HG02623 (cell line): ENCODE measurements at regions not wholly inside any gene's neighbourhood (a gene's known extent, or its start where the extent isn't known, plus 50 kb on each side); places are given as distances from the start of the nearest gene placed in this dataset.
"Not testable (repeated sequence)": the region's sequence is repeated elsewhere in the genome, so short reads cannot be mapped to it uniquely, and the experiment has no call there.

Experiments
- ATAC-seq: cut with Tn5 transposase; IDR thresholded peaks from one replicate; pipeline ENCODE4 v1.9.1; 2021; ENCODE audit warnings: moderate library complexity; ENCODE audit not compliant: unreplicated experiment

DNA sequence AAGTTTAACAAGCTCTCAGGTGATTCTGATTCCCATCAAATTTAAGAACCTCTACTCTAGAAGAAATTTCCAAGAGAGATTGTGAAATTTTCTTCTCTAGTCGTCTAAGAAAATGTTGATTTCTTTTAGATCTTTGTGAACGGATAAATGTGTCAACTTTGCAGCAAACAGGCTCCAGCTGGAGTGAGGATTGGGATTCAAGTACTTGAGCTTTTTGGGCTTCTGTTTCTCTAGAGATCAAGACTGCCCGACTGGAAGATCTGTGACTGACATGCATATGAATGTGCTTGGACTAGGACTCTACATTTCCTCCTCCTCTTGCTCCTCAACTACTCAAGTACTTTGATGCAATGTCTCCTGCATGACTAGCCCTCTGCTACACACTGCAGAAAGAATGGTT, 388.3 kb downstream of the TMEM38B start:
- ATAC-seq: no peak

- no peak for ATAC-seq
Measured at GRCh38 chr9:106084702-106085101, 390.4 kb downstream of the TMEM38B start.

GRCh38 chr9:106085479-106085878, 391.1 kb downstream of the TMEM38B start:
- no peak for ATAC-seq

- ATAC-seq: no peak
Measured at GRCh38 chr9:106092083-106092482, 397.7 kb downstream of the TMEM38B start.

DNA sequence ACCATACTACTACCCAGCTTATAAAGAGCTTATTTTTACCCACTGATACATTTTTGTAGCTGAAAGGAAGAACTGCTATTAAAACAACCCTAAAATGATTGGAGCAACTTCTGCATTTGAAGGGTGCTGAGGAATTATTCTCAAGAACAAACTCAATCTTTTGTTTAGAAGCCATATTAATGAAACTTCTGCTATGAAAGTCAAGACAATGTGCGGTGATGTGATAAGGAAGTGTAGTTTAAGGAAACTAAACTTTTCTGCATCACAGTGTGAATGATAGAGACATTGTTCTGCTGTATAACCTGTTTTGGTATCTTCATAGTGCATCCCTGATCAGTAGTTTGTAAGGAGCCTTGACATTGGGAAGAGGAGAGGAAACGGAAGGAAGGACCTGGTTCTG, 408.5 kb downstream of the TMEM38B start:
- no peak for ATAC-seq

DNA sequence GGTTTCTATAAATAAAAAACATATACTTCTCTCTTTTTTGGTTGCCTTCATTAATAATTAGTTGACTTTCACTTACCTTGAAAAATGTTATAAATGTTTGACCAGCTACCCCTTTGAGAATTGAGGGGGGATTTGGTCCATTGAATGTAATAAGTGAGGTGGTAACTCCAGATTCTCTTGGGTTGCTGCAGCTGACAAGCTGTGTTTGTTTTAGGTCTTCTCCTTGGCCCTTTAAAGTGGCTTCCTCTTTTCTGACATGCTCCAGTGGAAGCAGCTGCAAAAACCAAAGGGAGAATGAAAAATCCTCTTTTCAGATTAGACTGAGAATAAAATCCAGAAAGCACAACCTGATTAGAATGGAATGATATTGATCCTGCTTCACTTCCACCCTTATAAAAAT, 410.5 kb downstream of the TMEM38B start:
- ATAC-seq: no peak

GRCh38 chr9:106106396-106106795, 412.1 kb downstream of the TMEM38B start:
- ATAC-seq: no peak

DNA sequence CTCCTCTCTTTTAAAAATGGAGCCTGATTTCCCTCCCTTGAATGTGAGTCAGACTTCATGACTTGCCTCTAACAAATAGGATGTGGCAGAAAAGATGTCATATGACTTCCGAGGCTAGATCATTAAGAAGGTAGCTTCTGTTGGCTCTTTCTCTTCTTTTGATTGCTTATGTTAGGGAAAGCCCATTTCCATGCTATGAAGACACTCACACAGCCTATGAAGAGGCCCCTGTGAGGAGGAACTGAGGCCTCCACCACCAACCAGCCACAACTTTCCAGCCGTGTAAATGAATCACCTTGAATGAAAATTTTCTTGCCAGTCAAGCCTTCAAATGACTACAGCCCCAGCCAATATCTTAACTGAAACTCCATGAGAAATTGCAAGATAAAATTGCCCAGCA, 413.4 kb downstream of the TMEM38B start:
- ATAC-seq: no peak

DNA sequence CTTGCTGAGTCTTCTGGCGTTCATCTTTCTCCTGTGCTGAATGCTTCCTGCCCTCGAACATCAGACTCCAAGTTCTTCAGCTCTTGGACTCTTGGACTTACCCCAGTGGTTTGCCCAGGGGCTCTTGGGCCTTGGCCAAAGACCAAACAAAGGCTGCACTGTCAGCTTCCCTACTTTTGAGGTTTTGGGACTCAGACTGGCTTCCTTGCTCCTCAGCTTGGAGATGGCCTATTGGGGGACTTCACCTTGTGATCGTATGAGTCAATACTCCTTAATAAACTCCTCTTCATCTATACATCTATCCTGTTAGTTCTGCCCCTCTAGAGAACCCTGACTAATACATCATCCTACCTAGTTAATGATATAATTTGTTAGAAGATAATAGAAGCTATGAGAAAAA, 415.4 kb downstream of the TMEM38B start:
- not testable (repeated sequence) for ATAC-seq

DNA sequence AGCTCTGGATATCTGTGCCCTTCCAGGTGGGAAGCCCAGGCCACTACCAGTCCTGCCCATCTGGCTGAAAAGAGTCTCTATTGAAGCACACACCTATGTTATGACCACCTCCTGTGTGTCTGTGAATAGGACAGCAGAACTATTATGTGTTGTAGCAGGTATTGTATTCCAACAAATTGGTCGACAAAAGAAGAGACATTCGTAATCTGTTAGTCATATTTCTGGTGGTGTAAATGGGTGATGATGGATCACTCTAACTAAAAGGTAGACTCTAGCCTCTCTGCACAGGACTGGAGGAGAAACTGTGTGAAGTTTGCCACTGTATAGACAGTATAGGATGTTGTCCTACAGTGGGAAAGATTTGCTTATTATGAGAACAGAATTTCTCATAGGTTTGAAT, 416.1 kb downstream of the TMEM38B start:
- ATAC-seq: no peak

- no peak for ATAC-seq
Measured at GRCh38 chr9:106111039-106111730, 416.8 kb downstream of the TMEM38B start.

- no peak for ATAC-seq
Measured at GRCh38 chr9:106112935-106113334, 418.6 kb downstream of the TMEM38B start.

- ATAC-seq: no peak
Measured at GRCh38 chr9:106119176-106119575, 424.8 kb downstream of the TMEM38B start.

- no peak for ATAC-seq
Measured at GRCh38 chr9:106120071-106120470, 425.7 kb downstream of the TMEM38B start.

GRCh38 chr9:106127776-106128175, 433.4 kb downstream of the TMEM38B start:
- no peak for ATAC-seq

DNA sequence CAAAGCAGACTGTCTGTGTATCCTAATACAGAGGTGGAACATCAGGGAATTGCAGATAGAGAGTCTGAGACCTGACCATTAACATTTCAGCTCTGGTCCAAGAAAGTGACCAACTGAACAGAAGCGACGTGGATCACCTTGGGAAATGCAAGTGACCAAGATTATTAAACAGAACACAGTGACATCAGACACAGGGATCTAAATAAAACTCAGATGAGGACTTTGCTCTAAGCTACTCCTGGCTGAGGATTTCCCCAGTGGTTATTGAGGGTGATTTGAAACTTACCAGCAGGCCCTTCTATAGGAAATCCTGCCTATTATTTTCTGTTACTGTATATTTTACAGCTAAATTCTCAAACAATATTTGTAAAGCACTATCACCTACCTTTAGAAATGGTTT, 436.0 kb downstream of the TMEM38B start:
- ATAC-seq: no peak

- ATAC-seq: no peak
Measured at GRCh38 chr9:106143781-106144180, 449.4 kb downstream of the TMEM38B start.

GRCh38 chr9:106146066-106146840, 451.9 kb downstream of the TMEM38B start:
- ATAC-seq: no peak

GRCh38 chr9:106146886-106147285, 452.5 kb downstream of the TMEM38B start:
- no peak for ATAC-seq

GRCh38 chr9:106149956-106150355, 455.6 kb downstream of the TMEM38B start:
- no peak for ATAC-seq

DNA sequence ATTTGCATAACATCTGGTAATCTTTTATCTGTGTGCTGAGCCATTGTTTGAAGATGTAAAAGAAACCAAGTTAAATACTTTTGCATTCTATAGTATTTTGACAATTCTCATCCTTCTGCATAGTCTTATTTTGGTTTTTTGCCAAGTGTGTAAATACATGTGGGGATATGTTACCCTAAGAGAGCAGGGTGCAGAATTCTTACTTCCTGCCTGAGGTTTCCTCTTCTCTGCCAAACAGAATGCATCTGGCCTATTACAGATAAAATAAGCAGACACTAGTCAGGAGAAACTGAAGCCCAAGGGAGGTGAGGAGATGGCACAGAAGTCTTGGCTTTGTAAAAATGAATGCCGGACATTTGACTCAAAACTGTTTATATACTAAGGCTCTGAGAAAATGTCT, 462.1 kb downstream of the TMEM38B start:
- ATAC-seq: no peak

DNA sequence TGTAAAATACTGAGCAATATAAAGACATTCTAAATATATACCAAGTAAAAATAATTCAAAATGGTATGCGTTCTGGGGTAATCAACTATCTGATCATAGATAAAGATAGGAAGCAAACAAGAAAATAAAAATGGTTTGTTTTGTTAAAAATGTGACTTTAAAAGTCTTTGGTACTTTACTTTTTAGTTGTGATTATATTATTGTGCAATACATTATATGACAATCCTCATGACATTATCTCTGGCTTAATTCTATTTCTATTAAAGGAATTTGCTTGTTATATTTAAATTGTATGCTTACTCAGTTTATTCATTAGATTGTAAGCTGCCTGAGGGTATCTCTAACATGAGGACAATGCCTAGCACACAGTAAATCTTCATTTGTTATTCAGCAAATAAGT, 477.9 kb downstream of the TMEM38B start:
- ATAC-seq: no peak

DNA sequence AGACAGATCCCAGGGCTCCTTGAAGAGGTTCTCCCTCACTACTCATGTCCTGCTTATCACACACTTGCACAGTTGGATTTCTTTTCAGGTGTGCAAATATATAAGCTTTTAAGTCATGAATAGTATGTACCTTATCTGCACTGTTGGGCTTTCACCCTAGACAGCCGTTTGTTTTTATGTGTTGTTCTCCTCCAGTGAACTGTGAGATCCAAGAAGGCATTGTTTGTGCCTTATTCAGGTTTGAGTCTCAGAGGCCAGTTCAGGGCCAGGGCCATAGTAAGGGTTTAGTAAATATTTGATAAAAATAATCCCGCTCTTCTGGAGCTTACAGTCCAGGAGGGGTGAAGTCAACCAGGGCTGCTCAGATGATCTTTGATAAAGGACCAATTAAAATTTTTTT, 480.0 kb downstream of the TMEM38B start:
- no peak for ATAC-seq
